ENCODE measurements at regions not wholly inside any gene's neighbourhood (a gene's known extent, or its start where the extent isn't known, plus 50 kb on each side); places are given as distances from the start of the nearest gene placed in this dataset.
"Not testable (repeated sequence)": the region's sequence is repeated elsewhere in the genome, so short reads cannot be mapped to it uniquely, and the experiment has no call there.

DNA sequence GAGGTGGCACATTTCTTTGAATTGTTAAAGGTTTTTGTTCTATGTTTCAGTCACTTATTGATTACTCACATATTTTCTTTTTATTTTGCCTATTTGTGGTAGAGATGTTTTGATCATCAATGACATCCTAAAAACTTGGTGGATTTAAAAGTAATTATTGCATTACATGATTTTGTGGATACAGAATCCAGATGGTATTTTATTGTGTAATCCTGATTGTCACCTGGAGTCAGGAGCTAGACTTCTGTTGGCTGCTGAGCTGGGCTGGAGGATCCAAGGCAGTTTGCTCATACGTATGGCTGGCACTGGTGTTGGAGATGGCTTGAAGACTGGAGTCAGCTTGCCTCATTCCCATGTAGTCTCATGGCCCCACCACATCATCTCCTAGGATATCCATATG lies 1009.6 kb upstream of the PCDH7 start:
- no peak for ATAC-seq

DNA sequence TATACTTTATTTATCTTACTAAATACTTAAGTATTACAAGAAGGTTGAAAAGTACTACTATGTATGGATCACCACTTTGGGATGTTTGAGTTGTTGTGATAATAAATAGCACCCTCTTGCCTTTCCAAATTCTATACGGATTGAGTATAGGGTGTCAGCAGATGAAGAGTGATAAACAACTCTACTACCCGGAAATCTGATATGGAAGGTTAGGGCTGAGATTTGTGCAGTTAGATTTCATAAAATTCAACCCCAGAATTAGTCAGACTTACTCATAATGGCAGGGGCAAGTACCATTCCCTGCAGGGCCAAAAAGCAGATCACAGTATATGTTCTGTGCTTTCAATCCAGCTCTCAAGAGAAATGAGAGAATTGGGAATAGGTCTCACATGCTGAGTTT lies 1008.9 kb upstream of the PCDH7 start:
- ATAC-seq, result no peak

DNA sequence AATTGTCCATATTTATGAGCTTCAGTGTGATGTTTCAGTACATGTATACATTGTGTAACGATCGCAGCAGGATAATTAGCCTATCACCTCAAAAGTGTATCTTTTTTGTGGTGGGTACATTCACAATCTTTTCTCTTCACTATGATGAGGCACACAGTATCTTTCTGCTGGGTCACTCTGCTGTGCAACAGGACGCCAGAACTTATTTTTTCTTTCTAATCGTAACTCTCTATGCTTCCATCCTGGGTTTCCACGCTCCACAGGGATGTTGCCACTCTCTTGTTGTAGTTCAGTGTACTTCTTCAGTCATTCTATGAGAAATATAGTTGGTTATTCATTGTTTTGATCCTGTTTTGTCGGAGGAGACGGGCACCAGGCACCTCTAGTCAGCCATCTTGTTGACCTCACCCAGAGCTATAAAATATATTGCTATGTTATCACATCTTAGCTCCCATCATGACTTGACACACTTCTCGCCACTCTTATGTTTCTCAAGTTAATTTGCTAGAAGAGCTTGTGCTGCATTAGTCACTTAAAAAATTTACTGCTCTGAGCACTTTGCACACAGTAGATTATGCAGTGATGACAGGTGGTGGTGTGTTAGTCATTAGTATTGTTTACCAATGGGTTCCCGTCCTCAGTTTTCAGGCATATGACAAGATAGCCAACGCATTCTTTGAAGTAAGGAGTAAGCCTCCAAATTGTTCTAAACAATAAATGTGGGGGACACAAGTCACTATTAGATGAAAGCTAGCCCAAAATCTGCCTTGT lies 1002.7 kb upstream of the PCDH7 start:
- ATAC-seq, result no peak

DNA sequence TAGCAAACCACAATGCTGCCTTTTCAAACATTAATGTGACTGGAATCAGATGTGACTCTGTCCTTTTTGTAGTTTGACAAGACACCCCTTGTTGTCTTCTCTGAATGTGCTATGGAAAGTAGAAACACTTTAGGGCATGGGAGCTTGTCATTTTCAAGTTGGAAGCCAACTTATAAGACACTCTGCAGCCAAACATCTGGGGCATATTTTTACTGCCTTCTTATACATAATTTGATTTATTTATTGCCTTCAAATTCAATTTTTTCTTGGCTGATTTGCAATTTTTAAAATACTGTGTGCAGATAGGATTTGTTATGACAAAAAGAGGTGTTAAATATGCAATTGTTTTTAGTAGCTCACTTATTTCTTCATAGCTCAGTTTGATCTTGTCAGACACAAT lies 1002.0 kb upstream of the PCDH7 start:
- ATAC-seq, result no peak

DNA sequence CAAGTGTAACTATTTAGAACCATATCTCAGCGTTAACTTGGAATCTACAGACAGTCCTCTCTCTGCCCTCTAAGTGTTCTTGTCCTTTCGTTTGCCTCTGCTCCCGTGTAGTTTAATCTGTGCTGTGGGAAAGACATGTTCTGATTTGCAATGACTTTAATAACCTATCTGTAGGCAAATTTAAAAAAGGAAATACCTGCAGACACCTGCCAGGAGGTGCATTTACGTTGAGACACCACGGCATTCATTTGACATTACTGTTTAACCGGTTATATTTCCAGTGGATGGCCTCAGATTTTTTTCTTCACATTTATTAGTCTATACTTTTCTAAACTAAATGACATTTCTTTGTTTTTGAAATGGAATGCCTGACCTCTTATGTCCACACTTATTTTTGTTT lies 997.9 kb upstream of the PCDH7 start:
- ATAC-seq, result no peak

DNA sequence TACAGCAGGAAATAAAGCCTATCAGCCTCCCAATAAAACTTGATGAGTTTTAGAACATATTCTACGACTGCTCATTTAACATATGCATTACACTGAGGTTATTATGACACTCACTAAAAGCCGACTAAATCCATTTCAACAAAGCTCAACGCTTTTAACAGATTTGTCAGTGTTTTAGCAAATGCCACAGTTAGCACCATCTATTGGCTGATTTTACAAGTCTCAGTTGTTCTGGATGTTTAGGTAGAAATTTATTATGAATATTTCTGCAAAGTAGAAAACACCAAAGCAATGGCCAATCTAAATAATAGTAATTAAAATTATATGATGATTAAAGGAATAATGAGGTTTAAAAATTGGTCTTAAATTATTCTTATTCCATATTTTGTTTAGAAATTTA lies 993.2 kb upstream of the PCDH7 start:
- no peak for ATAC-seq

DNA sequence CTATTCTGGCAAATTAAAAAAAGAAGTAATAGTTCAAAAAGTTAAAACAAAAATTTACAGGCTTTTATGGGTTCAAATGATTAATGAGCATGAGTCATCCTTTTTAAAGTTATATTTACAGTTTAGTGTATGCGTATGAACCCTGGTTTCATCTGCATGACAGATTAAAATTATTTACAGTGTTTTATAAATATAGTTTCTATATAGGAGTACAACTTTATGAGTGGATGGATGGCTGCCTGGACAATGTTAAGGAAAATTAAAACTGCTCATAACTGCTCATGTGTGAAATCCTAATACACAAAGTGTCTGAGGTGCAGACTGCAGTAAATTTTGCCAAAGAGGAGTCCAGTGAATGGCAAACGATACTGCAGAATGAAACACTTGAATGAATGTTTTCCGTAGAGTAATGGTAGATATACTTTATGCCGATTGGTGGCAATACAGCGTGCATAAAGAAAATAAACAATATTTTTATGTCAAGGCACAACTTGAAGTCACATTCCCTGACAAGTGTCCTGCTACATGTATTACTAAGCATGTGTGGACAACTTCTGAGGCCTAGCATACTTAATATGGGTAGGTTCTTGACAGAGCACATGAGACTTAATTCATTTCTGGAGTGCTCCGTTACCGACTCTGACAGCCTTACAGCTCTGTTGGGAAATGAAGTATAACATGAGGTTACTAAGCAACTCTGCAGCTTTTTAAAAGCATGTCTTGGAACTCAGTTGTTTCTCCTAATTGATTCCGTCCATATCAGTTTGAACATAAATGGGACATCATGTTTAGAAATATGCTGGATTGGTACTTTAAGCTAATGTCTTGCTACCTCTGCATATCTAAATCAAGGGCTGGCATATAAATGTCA lies 985.6 kb upstream of the PCDH7 start:
- no peak for ATAC-seq

DNA sequence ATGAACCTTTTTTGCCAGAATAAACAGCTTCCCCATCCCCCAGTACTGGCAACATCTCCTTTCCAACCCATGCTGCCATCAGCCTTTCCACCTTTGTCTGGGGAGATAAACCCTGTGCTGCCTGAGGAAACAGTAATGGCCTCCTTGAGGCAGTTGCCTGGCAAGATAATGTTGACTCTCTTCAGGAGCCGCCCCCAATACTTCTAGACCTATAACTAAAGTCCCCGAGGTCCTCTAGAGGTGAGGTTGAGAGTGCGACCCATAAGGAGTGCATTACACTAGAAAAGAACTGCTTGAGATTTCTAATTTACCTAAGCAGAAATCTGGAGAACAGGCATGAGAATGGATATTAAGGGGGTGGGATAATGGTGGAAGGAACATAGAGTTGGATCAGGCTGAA lies 963.2 kb upstream of the PCDH7 start:
- no peak for ATAC-seq

DNA sequence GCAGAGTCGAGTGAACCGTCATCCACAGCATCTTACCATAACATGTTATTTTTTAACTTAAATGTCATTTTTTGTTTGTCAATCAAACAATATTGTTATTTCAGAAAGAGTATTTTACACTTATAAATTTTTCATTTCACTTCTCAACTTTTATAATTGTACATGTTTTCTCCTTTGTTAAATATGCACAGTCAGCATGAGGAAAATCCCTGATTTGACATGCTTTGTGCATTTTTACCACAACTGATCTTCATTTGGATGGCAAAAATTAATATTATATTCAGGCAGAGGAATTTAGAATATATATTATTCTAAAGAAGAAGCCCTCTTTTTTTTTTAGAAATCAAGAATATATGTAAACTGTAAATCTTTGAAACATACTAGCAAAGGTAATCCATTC lies 958.0 kb upstream of the PCDH7 start:
- no peak for ATAC-seq

DNA sequence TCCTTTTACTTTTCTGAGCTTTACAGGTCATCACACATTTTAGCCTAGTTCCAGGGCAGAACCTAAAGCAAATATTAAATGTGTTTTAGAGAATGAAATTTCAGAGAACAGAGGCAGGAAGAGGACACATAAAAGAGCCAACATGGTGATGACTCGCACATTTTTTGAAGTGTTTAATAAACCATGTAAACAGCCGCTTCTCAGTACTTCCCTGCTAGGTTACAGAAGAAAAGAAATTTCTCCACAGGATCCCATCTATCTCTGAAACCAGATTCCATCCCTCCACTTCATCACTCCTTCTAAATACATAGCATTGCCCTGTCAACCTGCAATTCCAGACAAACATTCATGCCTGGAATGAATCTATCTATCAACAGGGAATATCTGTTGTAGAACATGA lies 949.5 kb upstream of the PCDH7 start:
- ATAC-seq, result no peak

DNA sequence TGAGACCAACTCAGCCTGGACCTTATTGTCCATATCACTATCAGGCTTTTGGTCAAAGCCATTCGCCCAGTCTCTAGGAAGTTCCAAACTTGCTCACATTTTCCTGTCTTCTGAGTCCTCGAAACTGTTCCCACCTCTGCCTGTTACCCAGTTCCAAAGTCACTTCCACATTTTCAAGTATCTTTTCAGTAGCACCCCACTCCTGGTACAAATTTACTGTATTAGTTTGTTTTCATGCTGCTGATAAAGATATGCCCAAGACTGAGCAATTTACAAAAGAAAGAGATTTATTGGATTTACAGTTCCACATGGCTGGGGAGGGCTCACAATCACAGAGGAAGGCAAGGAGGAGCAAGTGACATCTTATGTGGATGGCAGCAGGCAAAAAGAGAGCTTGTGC lies 932.0 kb upstream of the PCDH7 start:
- ATAC-seq, result not testable (repeated sequence)

DNA sequence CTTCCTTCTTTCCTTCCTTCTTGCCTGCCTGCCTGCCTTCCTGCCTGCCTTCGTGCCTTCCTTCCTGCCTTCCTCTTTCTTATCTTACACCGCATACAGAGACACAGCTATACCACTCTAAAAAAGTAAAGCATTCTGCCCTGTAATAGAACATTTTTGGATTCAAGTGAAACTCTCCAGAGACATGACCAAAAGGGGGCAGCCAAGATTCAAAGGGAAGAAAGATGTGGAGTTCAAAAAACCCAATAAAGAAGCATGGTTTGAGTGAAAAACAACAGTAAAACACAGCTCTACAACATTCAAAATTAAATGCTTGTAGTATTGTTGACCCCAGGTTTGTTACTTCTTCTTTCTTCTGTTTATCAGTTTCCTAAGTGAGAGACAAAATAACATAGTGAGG lies 914.9 kb upstream of the PCDH7 start:
- no peak for ATAC-seq

DNA sequence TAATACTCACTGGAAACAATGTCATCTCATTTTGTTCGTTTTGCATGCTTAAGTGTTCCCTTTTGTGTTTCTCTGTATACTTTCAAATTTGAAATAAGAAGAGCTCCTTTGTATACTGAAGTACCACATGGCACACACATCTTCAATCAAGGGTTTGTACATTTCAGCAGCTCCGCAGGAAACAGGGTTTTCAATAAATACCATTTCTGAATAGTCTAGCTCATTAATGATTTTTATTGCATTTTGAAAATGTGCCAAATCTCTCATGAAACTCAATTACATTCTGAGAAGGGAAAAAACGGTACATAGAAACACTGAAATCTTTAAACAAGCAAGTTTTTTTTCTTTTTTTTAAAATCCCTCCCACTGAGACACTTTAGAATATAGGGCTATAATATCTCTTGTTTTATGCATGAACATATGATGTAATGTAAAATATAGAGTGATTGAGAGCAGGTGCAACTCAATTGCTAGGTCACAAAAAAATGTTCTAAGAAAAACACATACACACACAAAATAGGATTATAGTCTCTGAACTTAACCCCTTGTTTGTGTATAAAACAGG lies 914.2 kb upstream of the PCDH7 start:
- ATAC-seq, result no peak

DNA sequence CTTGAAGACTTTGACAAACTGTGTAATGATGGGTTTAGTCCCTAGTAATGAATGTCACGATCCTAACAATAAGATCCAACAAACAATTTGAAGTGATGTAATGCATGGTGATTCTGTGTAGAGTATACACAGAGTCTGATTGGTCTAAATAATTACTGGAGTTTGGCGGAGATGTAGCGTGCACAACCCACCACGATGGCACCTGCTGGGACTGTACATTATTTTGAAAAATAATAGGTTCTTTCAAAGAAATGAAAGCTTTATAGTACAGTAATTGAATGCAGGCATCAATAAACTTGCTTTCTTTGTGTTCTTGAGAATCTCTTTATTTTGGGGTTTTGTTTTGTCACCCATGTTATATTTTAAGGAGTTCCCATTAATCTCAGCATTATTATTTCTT lies 902.2 kb upstream of the PCDH7 start:
- ATAC-seq, result no peak

DNA sequence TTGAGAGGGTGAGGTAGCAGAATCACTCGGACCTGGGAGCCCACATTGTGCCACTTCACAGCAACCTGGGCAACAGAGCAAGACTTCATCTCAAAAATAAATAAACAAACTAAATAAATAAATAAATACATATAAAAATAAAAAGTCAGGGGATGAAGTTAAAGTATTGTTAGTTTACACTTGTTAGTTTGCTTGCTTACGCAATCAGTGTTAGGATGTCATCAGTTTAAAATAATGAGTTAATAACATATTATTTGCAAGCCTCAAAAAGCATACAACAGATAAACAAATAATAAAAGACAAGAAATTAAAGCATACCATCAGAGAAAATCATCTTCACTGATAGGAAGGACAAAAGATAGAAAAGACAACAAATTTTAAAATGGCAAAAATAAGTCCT lies 891.1 kb upstream of the PCDH7 start:
- no peak for ATAC-seq

DNA sequence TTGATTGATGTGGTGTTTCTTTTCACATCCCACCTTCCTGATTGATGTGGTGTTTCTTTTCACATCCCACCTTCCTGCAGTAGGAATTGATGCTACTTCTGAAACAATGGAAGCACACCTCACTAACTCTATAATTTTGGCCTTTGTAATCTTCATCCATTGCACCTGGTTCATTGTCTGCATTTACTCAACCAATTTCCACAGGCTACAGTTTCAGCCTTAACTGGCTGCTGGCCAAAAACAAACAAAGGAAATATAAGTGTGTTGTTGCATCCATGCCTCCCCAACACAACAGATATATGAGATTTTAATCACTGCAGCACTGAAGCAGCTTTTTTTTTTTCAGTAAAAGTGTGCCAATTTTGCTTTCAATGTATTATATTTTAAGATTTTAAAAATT lies 867.6 kb upstream of the PCDH7 start:
- ATAC-seq, result no peak

DNA sequence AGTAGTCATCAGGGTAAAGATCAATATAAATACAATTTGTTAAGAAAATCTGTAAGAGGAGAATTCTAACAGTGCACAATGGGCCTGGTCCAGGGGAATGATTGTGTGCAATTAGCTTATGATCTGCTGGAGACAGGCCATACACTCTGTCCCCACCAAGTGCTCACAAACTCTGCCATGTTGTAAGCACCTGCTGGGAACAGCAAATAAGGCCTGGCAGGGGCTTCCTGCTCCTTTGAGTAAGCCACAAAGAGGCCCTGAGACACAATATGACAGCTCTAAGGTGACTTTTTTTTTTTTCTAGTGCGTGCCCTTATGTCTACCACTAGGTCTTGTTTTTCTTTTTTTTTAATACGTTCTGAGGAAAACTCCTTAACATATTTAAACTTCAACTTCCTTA lies 866.3 kb upstream of the PCDH7 start:
- ATAC-seq, result no peak

DNA sequence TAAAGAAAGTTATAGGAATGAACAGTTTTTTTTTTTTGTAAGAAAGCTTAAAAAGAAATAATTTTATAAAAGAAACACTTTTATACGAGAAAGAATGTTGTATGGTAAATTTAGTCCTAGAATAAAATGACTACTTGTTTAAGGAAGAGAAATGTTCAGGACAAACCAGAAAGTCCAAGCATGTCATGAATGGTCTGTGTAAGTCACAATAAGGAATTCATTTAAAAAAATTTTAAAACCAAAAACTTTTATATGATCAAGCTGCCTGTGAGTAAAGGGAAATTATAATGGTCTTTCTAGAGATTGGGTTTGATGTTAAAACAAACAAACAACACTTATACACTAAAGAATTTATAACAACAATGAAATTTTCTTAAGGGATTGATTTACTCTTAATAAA lies 858.9 kb upstream of the PCDH7 start:
- no peak for ATAC-seq

DNA sequence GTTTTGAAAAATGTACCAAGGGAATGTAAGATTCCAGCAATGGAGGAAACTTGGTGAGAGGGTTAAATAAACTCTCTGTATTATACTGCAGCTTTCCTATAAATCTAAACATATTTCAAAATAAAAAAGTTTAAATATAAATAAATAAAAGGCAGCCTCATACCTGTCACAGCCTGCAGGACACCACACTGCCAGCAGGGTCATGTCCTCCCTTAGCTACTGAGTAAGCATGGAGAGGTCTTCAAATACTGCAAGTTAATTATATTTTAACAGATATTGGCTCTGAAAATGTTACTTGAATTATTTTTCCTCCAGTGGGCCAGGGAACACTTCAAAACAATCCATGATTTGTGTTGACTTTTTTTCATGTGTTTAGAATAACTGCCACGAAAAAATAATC lies 852.8 kb upstream of the PCDH7 start:
- no peak for ATAC-seq

DNA sequence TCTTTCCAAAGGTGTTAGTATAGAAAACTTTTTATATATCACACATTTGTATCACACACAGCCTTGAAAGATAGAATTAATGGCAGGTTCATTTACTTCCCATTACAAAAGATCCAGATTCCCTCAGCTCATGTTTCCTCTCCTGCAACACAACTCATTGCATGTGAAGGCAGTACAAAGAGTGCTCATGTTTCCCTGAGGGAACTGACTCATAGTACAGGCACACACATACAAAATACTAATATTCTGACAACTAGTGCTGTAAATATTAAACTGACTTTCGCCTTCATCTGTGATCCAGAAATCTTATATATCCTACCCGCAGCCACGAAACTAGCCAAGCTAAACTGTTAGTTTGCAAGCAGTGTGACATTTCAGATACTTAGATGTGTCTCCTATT lies 819.8 kb upstream of the PCDH7 start:
- ATAC-seq, result no peak

DNA sequence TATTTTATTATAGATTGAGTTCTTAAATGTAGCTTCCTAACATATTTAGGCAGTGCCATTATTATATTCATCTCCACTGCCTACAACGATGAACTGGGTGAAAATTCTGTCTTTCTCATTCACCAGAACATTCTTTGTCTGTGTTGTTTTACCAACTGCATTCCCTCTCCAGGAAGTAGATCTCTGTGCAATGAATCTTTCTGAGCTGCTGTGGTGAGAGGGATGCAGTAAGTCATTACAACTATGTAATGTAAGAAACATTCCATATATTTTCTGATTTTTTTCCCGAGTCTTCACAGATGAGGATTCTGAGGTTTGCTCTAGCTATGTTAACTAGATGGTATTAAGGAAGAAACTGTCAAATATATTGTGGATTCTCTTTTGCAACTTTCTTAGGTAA lies 811.9 kb upstream of the PCDH7 start:
- no peak for ATAC-seq

DNA sequence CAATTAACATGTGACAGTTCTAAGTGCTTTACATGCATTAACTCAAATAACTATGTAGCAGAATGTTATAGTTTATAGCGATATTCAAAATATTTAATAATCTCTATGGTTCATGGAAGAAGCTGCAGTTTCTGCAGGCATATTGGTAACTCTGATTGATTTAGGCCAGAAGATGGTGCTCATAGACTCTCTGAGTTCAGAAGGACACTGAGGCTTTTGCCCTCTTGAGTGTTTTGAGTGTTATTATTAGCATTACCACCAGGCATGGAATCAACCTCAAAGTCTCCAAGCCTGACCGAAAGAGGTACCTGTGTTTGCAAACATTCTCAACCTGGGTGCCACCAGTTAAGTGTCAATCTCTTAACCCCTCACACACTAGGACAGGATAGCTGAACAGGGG lies 792.3 kb upstream of the PCDH7 start:
- no peak for ATAC-seq

DNA sequence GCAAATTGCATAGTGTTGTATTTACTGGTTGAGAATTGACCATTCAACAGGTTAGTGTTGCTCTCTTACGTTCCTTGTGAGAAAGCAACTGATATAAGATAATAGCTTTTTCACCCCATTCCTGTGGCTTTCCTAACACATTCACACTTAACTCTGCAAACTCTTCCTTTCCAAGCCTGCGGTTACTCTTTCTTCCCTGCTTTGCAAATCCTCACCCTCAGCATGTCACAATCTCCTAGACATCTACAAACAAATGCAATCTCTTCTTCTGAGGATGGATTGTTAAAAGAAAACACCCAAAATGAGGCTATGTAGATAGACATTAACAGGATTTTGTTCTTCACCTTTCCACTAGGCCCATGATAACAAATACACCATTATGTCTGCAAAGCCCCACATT lies 771.7 kb upstream of the PCDH7 start:
- ATAC-seq, result no peak

DNA sequence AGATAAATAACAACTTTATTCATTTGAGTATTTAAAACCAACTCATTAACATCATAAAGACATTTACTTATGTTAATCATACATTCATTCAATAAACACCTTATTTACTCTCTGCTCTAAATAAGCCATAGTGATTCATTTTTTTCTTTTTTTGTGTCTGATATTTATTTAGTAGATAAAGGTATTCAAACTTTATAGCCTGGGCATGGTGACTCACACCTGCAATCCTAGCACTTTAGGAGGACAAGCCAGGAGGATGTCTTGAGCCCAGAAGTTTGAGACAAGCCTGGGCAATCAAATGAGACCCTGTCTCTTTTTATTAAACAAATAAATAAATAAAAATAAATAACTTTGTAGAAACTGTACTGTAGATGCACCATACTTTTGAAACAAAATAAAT lies 771.3 kb upstream of the PCDH7 start:
- ATAC-seq, result no peak

Measured in esophagus mucosa (tissue), 1 donor.